Activated CD8-positive, alpha-beta T cell treated with anti-CD3 and anti-CD28 coated beads for 36 hours (primary cell): ENCODE measurements at regions not wholly inside any gene's neighbourhood (a gene's known extent, or its start where the extent isn't known, plus 50 kb on each side); places are given as distances from the start of the nearest gene placed in this dataset.

Source experiments
- ATAC-seq: fragments of 200-7000 bp; cut with Tn5 transposase; one replicate; pipeline ENCODE4 v1.10.0; 2021; ENCODE audit warnings: mild to moderate bottlenecking, moderate library complexity
- CTCF ChIA-PET: fragments of 350-600 bp; sonication (Branson Sonifier 250); formaldehyde crosslinking; loops from one replicate; lab custom pipeline; 2021; ENCODE audit warnings: antibody characterized with exemption; lab: Charles Lee
- POLR2A ChIA-PET: fragments of 350-600 bp; sonication (Branson Sonifier 250); formaldehyde crosslinking; loops from one replicate; lab custom pipeline; 2021; ENCODE audit warnings: antibody characterized with exemption; lab: Charles Lee
- DNase-seq: peaks from one replicate; pipeline ENCODE4 v3.0.0-alpha.2; 2020
- H3K27ac Mint-ChIP-seq: one replicate; pipeline ENCODE4 v1.8.0; 2021; ENCODE audit warnings: mild to moderate bottlenecking, mixed read lengths
- H3K27me3 Mint-ChIP-seq: one replicate; pipeline ENCODE4 v1.8.0; 2021; ENCODE audit warnings: mixed read lengths
- H3K36me3 Mint-ChIP-seq: one replicate; pipeline ENCODE4 v1.8.0; 2021; ENCODE audit warnings: low read depth, mixed read lengths
- H3K4me1 Mint-ChIP-seq: one replicate; pipeline ENCODE4 v1.8.0; 2021; ENCODE audit warnings: low read depth, mixed read lengths
- H3K4me3 Mint-ChIP-seq: one replicate; pipeline ENCODE4 v1.8.0; 2021; ENCODE audit warnings: mild to moderate bottlenecking, moderate library complexity, mixed read lengths
- H3K9me3 Mint-ChIP-seq: one replicate; pipeline ENCODE4 v1.8.0; 2021; ENCODE audit warnings: mixed read lengths
- CTCF ChIP-seq: fragments of 200-600 bp; IDR thresholded peaks from one replicate; pipeline ENCODE4 v1.8.0; 2022; ENCODE audit warnings: antibody characterized with exemption, mild to moderate bottlenecking
- intact Hi-C: fragments of 100-400 bp; cut with micrococcal nuclease; formaldehyde crosslinking; loops from one replicate; pipeline ENCODE4 v1.10.0; 2022

DNA sequence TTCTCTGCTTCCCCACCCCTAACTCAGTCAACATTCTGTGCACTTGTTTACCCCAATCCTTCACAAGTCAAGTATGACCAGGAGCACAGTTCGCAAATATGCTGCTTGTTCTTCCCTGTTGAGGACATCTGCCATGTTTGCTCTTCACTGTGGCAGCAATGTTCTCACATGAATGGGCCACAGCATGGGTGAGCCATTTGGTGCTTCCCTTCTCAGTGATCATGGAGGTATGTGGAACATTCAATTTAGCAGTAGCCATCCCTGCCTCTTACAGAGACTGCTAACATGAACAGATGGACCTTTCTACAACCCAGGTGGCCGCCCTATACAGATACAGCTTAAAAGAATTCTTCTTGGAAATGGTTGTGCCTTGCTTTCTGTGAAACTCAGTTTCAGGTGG, 660.1 kb upstream of the SGO1 start:
- no peak overlapping the region for H3K4me3 Mint-ChIP-seq
- H3K27ac Mint-ChIP-seq: no peak overlapping the region
- ChIA-PET CTCF (no interaction called here), POLR2A (no interaction called here)
- peaks cover 20% of the 10 kb centered on the region for H3K9me3 Mint-ChIP-seq
- no peak for DNase-seq
- H3K4me1 Mint-ChIP-seq: no peaks in the 10 kb centered on the region
- intact Hi-C loops: no loop called here
- H3K27me3 Mint-ChIP-seq: no peaks in the 10 kb centered on the region
- no peak for ATAC-seq
- no peaks in the 10 kb centered on the region for H3K36me3 Mint-ChIP-seq
- TF ChIP-seq CTCF: no peak

GRCh38 chr3:20844851-20845250, 658.8 kb upstream of the SGO1 start:
- H3K27me3 Mint-ChIP-seq: no peaks in the 10 kb centered on the region
- H3K4me1 Mint-ChIP-seq: no peaks in the 10 kb centered on the region
- H3K9me3 Mint-ChIP-seq: peaks cover 17% of the 10 kb centered on the region
- ChIA-PET POLR2A (no interaction called here), CTCF (no interaction called here)
- no peak for TF ChIP-seq CTCF
- no peaks in the 10 kb centered on the region for H3K36me3 Mint-ChIP-seq
- H3K4me3 Mint-ChIP-seq: no peak overlapping the region
- ATAC-seq: no peak
- intact Hi-C loops: no loop called here
- DNase-seq: no peak
- no peak overlapping the region for H3K27ac Mint-ChIP-seq

- no peak for DNase-seq
- ChIA-PET POLR2A (no interaction called here), CTCF (no interaction called here)
- Mint-ChIP-seq H3K27ac (no peak overlapping the region), H3K9me3 (peaks cover 20% of the 10 kb centered on the region), H3K4me3 (no peak overlapping the region), H3K36me3 (no peaks in the 10 kb centered on the region), H3K27me3 (no peaks in the 10 kb centered on the region), H3K4me1 (no peaks in the 10 kb centered on the region)
- TF ChIP-seq CTCF: no peak
- no peak for ATAC-seq
- intact Hi-C loops: no loop called here
Observed at GRCh38 chr3:20842594-20843436, 656.8 kb upstream of the SGO1 start.

GRCh38 chr3:20842002-20842401, 656.0 kb upstream of the SGO1 start:
- H3K36me3 Mint-ChIP-seq: no peaks in the 10 kb centered on the region
- H3K9me3 Mint-ChIP-seq: peaks cover 19% of the 10 kb centered on the region
- TF ChIP-seq CTCF: no peak
- H3K4me3 Mint-ChIP-seq: no peak overlapping the region
- H3K27ac Mint-ChIP-seq: no peak overlapping the region
- ATAC-seq (no peak), DNase-seq (no peak)
- H3K4me1 Mint-ChIP-seq: no peaks in the 10 kb centered on the region
- ChIA-PET POLR2A (no interaction called here), CTCF (no interaction called here)
- H3K27me3 Mint-ChIP-seq: no peaks in the 10 kb centered on the region
- intact Hi-C loops: no loop called here

DNA sequence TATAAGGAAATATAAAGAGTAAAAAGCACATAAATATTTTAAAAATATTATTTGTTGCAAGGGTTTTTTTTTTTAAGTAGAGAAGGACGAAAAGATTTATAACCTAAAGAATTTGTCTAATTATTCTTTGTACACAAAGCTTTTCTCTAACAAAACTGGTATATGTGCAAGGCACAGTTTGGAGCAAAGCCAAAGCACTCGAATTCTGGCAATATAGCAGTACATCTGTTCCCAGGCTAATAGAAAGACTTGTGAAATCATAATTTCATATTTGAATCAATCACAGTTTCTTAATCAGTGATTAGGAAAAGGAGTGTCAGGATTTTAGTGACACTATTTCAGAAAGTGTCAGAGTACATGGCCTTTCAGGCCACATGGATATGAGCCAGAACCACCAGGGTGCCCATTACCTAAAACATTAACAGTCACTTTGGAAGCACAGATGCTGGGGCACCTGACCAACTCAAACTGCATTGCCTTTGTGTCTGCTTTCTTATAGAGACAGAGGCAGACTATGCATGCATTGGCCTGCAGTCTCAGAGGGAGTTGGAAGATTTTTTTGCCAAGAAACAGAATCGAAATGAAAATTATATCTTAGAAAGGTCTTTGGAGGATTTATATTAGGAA, 651.8 kb upstream of the SGO1 start:
- Mint-ChIP-seq H3K27ac (no peak overlapping the region), H3K36me3 (no peaks in the 10 kb centered on the region), H3K9me3 (peaks cover 16% of the 10 kb centered on the region), H3K4me3 (no peak overlapping the region), H3K4me1 (no peaks in the 10 kb centered on the region), H3K27me3 (no peaks in the 10 kb centered on the region)
- ChIA-PET POLR2A (no interaction called here), CTCF (no interaction called here)
- DNase-seq (no peak), ATAC-seq (no peak)
- intact Hi-C loops: no loop called here
- TF ChIP-seq CTCF: no peak
